Fibroblast of lung (primary cell): ENCODE measurements at regions not wholly inside any gene's neighbourhood (a gene's known extent, or its start where the extent isn't known, plus 50 kb on each side); places are given as distances from the start of the nearest gene placed in this dataset.
A peak's percentile ranks its signal among the peaks of the same experiment; 100 is the strongest.

ENCODE experiments used
- DNase-seq, 2 donors: peaks; one replicate each; pipeline versions ENCODE4 v3.0.0 to v3.0.0-alpha.2; 2010; ENCODE audit warnings: low read depth in 2 of 2
- H2AFZ ChIP-seq: 2 replicates; pipeline ENCODE4 v1.5.1; 2012; ENCODE audit warnings: low read length, control low read depth, inconsistent platforms
- H3K27ac ChIP-seq: 2 replicates; pipeline ENCODE4 v1.5.1; 2011; ENCODE audit warnings: low read length, control low read depth; ENCODE audit not compliant: insufficient read depth
- H3K27me3 ChIP-seq: 2 replicates; pipeline ENCODE4 v1.5.1; 2011; ENCODE audit warnings: mild to moderate bottlenecking, low read length; ENCODE audit not compliant: control insufficient read depth, insufficient read depth
- H3K36me3 ChIP-seq: 2 replicates; pipeline ENCODE4 v1.5.1; 2011; ENCODE audit warnings: low read length; ENCODE audit not compliant: control insufficient read depth, insufficient read depth
- H3K4me1 ChIP-seq: 2 replicates; pipeline ENCODE4 v1.5.1; 2011; ENCODE audit warnings: low read length; ENCODE audit not compliant: control insufficient read depth, insufficient read depth; ENCODE audit errors: extremely low read depth
- H3K4me2 ChIP-seq: 2 replicates; pipeline ENCODE4 v1.5.1; 2011; ENCODE audit warnings: low read length, control low read depth; ENCODE audit not compliant: insufficient read depth; ENCODE audit errors: extremely low read depth
- H3K4me3 ChIP-seq, 4 experiments: fragments of 200-600 bp in 1 of 4; sonication (generic) in 1 of 4; replicated peaks in 1 of 4; 2 replicates each; pipeline ENCODE4 v1.5.1; 2011 to 2016; ENCODE audit warnings: low read length in 4 of 4, low read depth in 3 of 4, mild to moderate bottlenecking in 3 of 4, control low read depth in 2 of 4, inconsistent platforms in 1 of 4, mixed read lengths in 1 of 4; ENCODE audit not compliant: insufficient read depth in 1 of 4; ENCODE audit errors: control extremely low read depth in 1 of 4
- H3K79me2 ChIP-seq: 2 replicates; pipeline ENCODE4 v1.5.1; 2012; ENCODE audit warnings: mild to moderate bottlenecking, low read length, inconsistent platforms; ENCODE audit not compliant: control insufficient read depth, insufficient read depth
- H3K9ac ChIP-seq: 2 replicates; pipeline ENCODE4 v1.5.1; 2011; ENCODE audit warnings: mild to moderate bottlenecking, low read length, control low read depth; ENCODE audit not compliant: insufficient read depth
- H3K9me3 ChIP-seq: 2 replicates; pipeline ENCODE4 v1.5.1; 2012; ENCODE audit warnings: low read depth, low read length; ENCODE audit not compliant: control insufficient read depth, insufficient read depth
- H4K20me1 ChIP-seq: 2 replicates; pipeline ENCODE4 v1.5.1; 2011; ENCODE audit warnings: low read length; ENCODE audit not compliant: control insufficient read depth, insufficient read depth; ENCODE audit errors: extremely low read depth
- CTCF ChIP-seq, 2 donors: IDR thresholded peaks in 1 of 2; conservative IDR thresholded peaks in 1 of 2; 1 replicate in 1 of 2; 2 replicates in 1 of 2; pipeline ENCODE4 v1.5.1; 2011 to 2012; ENCODE audit warnings: low read length in 2 of 2, control low read depth in 1 of 2, inconsistent platforms in 1 of 2, low read depth in 1 of 2, mild to moderate bottlenecking in 1 of 2
- EZH2 ChIP-seq: IDR thresholded peaks from 2 replicates; pipeline ENCODE4 v1.5.1; 2012; ENCODE audit warnings: low read length, control low read depth, mild to moderate bottlenecking; ENCODE audit errors: missing control alignments

DNA sequence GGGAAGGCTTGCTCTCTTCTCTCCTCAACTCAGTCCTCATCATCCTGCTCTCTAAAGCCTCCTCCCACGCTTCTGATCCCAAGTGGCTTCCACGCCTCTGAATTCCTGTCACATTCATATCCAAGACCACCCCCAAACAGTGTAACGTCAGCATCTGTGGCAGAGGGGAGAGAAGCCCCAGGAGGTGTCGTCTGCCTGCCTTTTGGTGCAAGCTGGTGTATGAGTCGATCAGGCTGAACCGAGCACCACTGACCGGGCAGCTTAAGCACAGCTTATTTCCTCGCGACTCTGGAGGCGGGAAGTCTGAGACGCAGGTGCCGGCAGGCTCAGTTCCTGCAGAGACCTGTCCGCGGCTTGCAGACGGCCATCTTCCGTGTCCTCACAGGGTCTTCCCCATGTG, 123.8 kb upstream of the RAB4A start:
- Histone ChIP-seq H2AFZ (no peak overlapping the region), H3K4me3 (no peak overlapping the region), H3K4me1 (no peaks in the 10 kb centered on the region), H3K27ac (no peak overlapping the region), H4K20me1 (no peaks in the 10 kb centered on the region), H3K4me2 (no peak overlapping the region), H3K79me2 (no peaks in the 10 kb centered on the region), H3K9me3 (no peaks in the 10 kb centered on the region), H3K36me3 (no peaks in the 10 kb centered on the region), H3K27me3 (peaks cover 5% of the 10 kb centered on the region), H3K9ac (no peak overlapping the region)
- TF ChIP-seq CTCF (conservative IDR thresholded peaks at IDR 0.05 in 1 of 2, IDR thresholded peaks at IDR 0.05 in 1 of 2; ENCODE audit: low read depth in 1 of 2, low read length in 2 of 2): no peak
- TF ChIP-seq EZH2: no peak
- no peak for DNase-seq

GRCh38 chr1:229148041-229148671, 122.8 kb upstream of the RAB4A start:
- Histone ChIP-seq H3K79me2 (no peaks in the 10 kb centered on the region), H3K9me3 (no peaks in the 10 kb centered on the region), H3K9ac (no peak overlapping the region), H4K20me1 (no peaks in the 10 kb centered on the region), H3K27ac (no peak overlapping the region), H3K27me3 (peaks cover 5% of the 10 kb centered on the region), H2AFZ (no peak overlapping the region), H3K4me1 (no peaks in the 10 kb centered on the region), H3K4me3 (no peak overlapping the region), H3K4me2 (no peak overlapping the region), H3K36me3 (no peaks in the 10 kb centered on the region)
- TF ChIP-seq CTCF (conservative IDR thresholded peaks at IDR 0.05 in 1 of 2, IDR thresholded peaks at IDR 0.05 in 1 of 2; ENCODE audit: low read depth in 1 of 2, low read length in 2 of 2): no peak
- TF ChIP-seq EZH2: no peak
- peak in 1 of 2 donors; percentile 30 for DNase-seq

GRCh38 chr1:229148743-229149142, 122.2 kb upstream of the RAB4A start:
- Histone ChIP-seq H3K9me3 (no peaks in the 10 kb centered on the region), H3K4me1 (no peaks in the 10 kb centered on the region), H4K20me1 (no peaks in the 10 kb centered on the region), H3K27me3 (peaks cover 5% of the 10 kb centered on the region), H3K9ac (no peak overlapping the region), H3K79me2 (no peaks in the 10 kb centered on the region), H3K36me3 (no peaks in the 10 kb centered on the region), H3K27ac (no peak overlapping the region), H3K4me3 (no peak overlapping the region), H2AFZ (no peak overlapping the region), H3K4me2 (no peak overlapping the region)
- no peak for DNase-seq
- no peak for TF ChIP-seq EZH2
